Fibroblast of lung (primary cell): ENCODE measurements at regions not wholly inside any gene's neighbourhood (a gene's known extent, or its start where the extent isn't known, plus 50 kb on each side); places are given as distances from the start of the nearest gene placed in this dataset.

Source experiments
- DNase-seq, 2 donors: peaks; one replicate each; pipeline versions ENCODE4 v3.0.0 to v3.0.0-alpha.2; 2010; ENCODE audit warnings: low read depth in 2 of 2
- H2AFZ ChIP-seq: 2 replicates; pipeline ENCODE4 v1.5.1; 2012; ENCODE audit warnings: low read length, control low read depth, inconsistent platforms
- H3K27ac ChIP-seq: 2 replicates; pipeline ENCODE4 v1.5.1; 2011; ENCODE audit warnings: low read length, control low read depth; ENCODE audit not compliant: insufficient read depth
- H3K27me3 ChIP-seq: 2 replicates; pipeline ENCODE4 v1.5.1; 2011; ENCODE audit warnings: mild to moderate bottlenecking, low read length; ENCODE audit not compliant: control insufficient read depth, insufficient read depth
- H3K36me3 ChIP-seq: 2 replicates; pipeline ENCODE4 v1.5.1; 2011; ENCODE audit warnings: low read length; ENCODE audit not compliant: control insufficient read depth, insufficient read depth
- H3K4me1 ChIP-seq: 2 replicates; pipeline ENCODE4 v1.5.1; 2011; ENCODE audit warnings: low read length; ENCODE audit not compliant: control insufficient read depth, insufficient read depth; ENCODE audit errors: extremely low read depth
- H3K4me2 ChIP-seq: 2 replicates; pipeline ENCODE4 v1.5.1; 2011; ENCODE audit warnings: low read length, control low read depth; ENCODE audit not compliant: insufficient read depth; ENCODE audit errors: extremely low read depth
- H3K4me3 ChIP-seq, 4 experiments: fragments of 200-600 bp in 1 of 4; sonication (generic) in 1 of 4; replicated peaks in 1 of 4; 2 replicates each; pipeline ENCODE4 v1.5.1; 2011 to 2016; ENCODE audit warnings: low read length in 4 of 4, low read depth in 3 of 4, mild to moderate bottlenecking in 3 of 4, control low read depth in 2 of 4, inconsistent platforms in 1 of 4, mixed read lengths in 1 of 4; ENCODE audit not compliant: insufficient read depth in 1 of 4; ENCODE audit errors: control extremely low read depth in 1 of 4
- H3K79me2 ChIP-seq: 2 replicates; pipeline ENCODE4 v1.5.1; 2012; ENCODE audit warnings: mild to moderate bottlenecking, low read length, inconsistent platforms; ENCODE audit not compliant: control insufficient read depth, insufficient read depth
- H3K9ac ChIP-seq: 2 replicates; pipeline ENCODE4 v1.5.1; 2011; ENCODE audit warnings: mild to moderate bottlenecking, low read length, control low read depth; ENCODE audit not compliant: insufficient read depth
- H3K9me3 ChIP-seq: 2 replicates; pipeline ENCODE4 v1.5.1; 2012; ENCODE audit warnings: low read depth, low read length; ENCODE audit not compliant: control insufficient read depth, insufficient read depth
- H4K20me1 ChIP-seq: 2 replicates; pipeline ENCODE4 v1.5.1; 2011; ENCODE audit warnings: low read length; ENCODE audit not compliant: control insufficient read depth, insufficient read depth; ENCODE audit errors: extremely low read depth
- CTCF ChIP-seq, 2 donors: IDR thresholded peaks in 1 of 2; conservative IDR thresholded peaks in 1 of 2; 1 replicate in 1 of 2; 2 replicates in 1 of 2; pipeline ENCODE4 v1.5.1; 2011 to 2012; ENCODE audit warnings: low read length in 2 of 2, control low read depth in 1 of 2, inconsistent platforms in 1 of 2, low read depth in 1 of 2, mild to moderate bottlenecking in 1 of 2
- EZH2 ChIP-seq: IDR thresholded peaks from 2 replicates; pipeline ENCODE4 v1.5.1; 2012; ENCODE audit warnings: low read length, control low read depth, mild to moderate bottlenecking; ENCODE audit errors: missing control alignments

- Histone ChIP-seq H4K20me1 (no peaks in the 10 kb centered on the region), H3K79me2 (no peaks in the 10 kb centered on the region), H2AFZ (no peak overlapping the region), H3K27me3 (no peaks in the 10 kb centered on the region), H3K27ac (no peak overlapping the region), H3K36me3 (no peaks in the 10 kb centered on the region), H3K4me2 (no peak overlapping the region), H3K9ac (no peak overlapping the region), H3K4me1 (no peaks in the 10 kb centered on the region), H3K9me3 (no peaks in the 10 kb centered on the region), H3K4me3 (no peak overlapping the region)
- DNase-seq = no peak
- TF ChIP-seq EZH2 (no peak), CTCF (conservative IDR thresholded peaks at IDR 0.05 in 1 of 2, IDR thresholded peaks at IDR 0.05 in 1 of 2; ENCODE audit: low read depth in 1 of 2, low read length in 2 of 2) (no peak)
These were observed 103.5 kb upstream of the UBE2E2 start for GRCh38 chr3:23099677-23100076.

DNA sequence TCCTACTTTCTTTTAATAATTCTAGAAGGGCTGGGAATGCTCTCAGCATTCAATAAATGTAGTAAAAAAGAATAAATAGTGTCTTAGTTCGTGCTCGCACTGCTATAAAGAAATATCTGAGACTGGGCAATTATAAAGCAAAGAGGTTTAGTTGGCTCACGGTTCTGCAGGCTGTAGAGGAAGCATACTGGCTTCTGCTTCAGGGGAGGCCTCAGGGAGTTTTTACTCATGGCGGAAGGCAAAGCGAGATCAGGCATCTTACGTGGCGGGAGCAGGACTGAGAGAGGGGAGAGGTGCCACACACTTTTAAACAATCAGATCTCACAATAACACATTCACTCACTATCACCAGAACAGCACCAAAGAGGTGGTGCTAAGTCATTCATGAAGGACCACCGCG is 103.0 kb upstream of the UBE2E2 start:
- no peak overlapping the region for H3K9ac ChIP-seq
- DNase-seq = no peak
- H3K4me3 ChIP-seq = no peak overlapping the region
- H3K4me2 ChIP-seq = no peak overlapping the region
- H2AFZ ChIP-seq = no peak overlapping the region
- H3K36me3 ChIP-seq = no peaks in the 10 kb centered on the region
- H3K27ac ChIP-seq = no peak overlapping the region
- no peaks in the 10 kb centered on the region for H3K79me2 ChIP-seq
- TF ChIP-seq EZH2 (no peak), CTCF (conservative IDR thresholded peaks at IDR 0.05 in 1 of 2, IDR thresholded peaks at IDR 0.05 in 1 of 2; ENCODE audit: low read depth in 1 of 2, low read length in 2 of 2) (no peak)
- H3K9me3 ChIP-seq = no peaks in the 10 kb centered on the region
- no peaks in the 10 kb centered on the region for H4K20me1 ChIP-seq
- H3K4me1 ChIP-seq = no peaks in the 10 kb centered on the region
- H3K27me3 ChIP-seq = no peaks in the 10 kb centered on the region

GRCh38 chr3:23103764-23104163 is 99.4 kb upstream of the UBE2E2 start:
- Histone ChIP-seq H3K9ac (no peak overlapping the region), H3K4me3 (no peak overlapping the region), H3K9me3 (no peaks in the 10 kb centered on the region), H3K27ac (no peak overlapping the region), H3K4me1 (no peaks in the 10 kb centered on the region), H3K36me3 (no peaks in the 10 kb centered on the region), H3K27me3 (no peaks in the 10 kb centered on the region), H4K20me1 (no peaks in the 10 kb centered on the region), H2AFZ (no peak overlapping the region), H3K4me2 (no peak overlapping the region), H3K79me2 (no peaks in the 10 kb centered on the region)
- no peak for DNase-seq
- no peak for TF ChIP-seq CTCF (conservative IDR thresholded peaks at IDR 0.05 in 1 of 2, IDR thresholded peaks at IDR 0.05 in 1 of 2; ENCODE audit: low read depth in 1 of 2, low read length in 2 of 2)
- TF ChIP-seq EZH2 = no peak
